HepG2 (cell line): ENCODE measurements at regions not wholly inside any gene's neighbourhood (a gene's known extent, or its start where the extent isn't known, plus 50 kb on each side); places are given as distances from the start of the nearest gene placed in this dataset.

Experiments used
- ATAC-seq: fragments of 200-7000 bp; cut with Tn5 transposase; 3 replicates; pipeline ENCODE4 v1.9.1; 2020; ENCODE audit warnings: mild to moderate bottlenecking, moderate library complexity
- BruUV-seq: library from RNA; stranded (reverse); fragments of 400-500 nt; replicated peaks from 2 replicates; lab custom pipeline; 2021; lab: Mats Ljungman, UMichigan
- CTCF ChIA-PET: fragments of 300-600 bp; formaldehyde crosslinking; extraction: SDS; loops from one replicate; lab custom pipeline; 2021; ENCODE audit warnings: low total read pairs, inconsistent platforms, low intra/inter-chr PET ratio; lab: Yijun Ruan, JAX
- POLR2A ChIA-PET: fragments of 350-600 bp; sonication (Branson Sonifier 250); formaldehyde crosslinking; loops from one replicate; lab custom pipeline; 2020; ENCODE audit warnings: antibody characterized with exemption, inconsistent platforms; lab: Yijun Ruan, JAX
- DNase-seq: peaks from one replicate; pipeline ENCODE4 v3.0.0-alpha.2; 2015; ENCODE audit warnings: low spot score
- FAIRE-seq: peaks from 3 replicates; lab custom pipeline; 2011; peaks lifted over from hg19 to GRCh38; lab: Jason Lieb, UNC
- H2AFZ ChIP-seq: one replicate; pipeline ENCODE4 v1.6.1; 2011; ENCODE audit warnings: low read length, inconsistent platforms
- H3K27ac ChIP-seq: fragments of 300-600 bp; 3 replicates; pipeline ENCODE4 v1.8.0; 2011; ENCODE audit warnings: mixed run types, mild to moderate bottlenecking, mixed read lengths, low read length, inconsistent platforms; ENCODE audit not compliant: insufficient read depth; ENCODE audit errors: extremely low read length
- H3K27me3 ChIP-seq, 2 experiments: fragments of 200-600 bp in 1 of 2; 2 replicates in 1 of 2; 3 replicates in 1 of 2; pipeline versions ENCODE4 v1.6.0 to v1.8.0; 2011; ENCODE audit warnings: low read length in 2 of 2, mild to moderate bottlenecking in 2 of 2, moderate library complexity in 2 of 2, inconsistent platforms in 1 of 2; ENCODE audit not compliant: insufficient read depth in 2 of 2, control insufficient read depth in 1 of 2
- H3K36me3 ChIP-seq, 2 experiments: fragments of 200-600 bp in 1 of 2; replicated peaks in 1 of 2; 2 replicates in 1 of 2; 3 replicates in 1 of 2; pipeline versions ENCODE4 v1.5.1 to v1.8.0; 2011; ENCODE audit warnings: low read length in 2 of 2, inconsistent platforms in 1 of 2; ENCODE audit not compliant: insufficient read depth in 2 of 2, control insufficient read depth in 1 of 2
- H3K4me1 ChIP-seq: 2 replicates; pipeline ENCODE4 v1.5.1; 2012; ENCODE audit warnings: low read length, inconsistent platforms; ENCODE audit not compliant: insufficient read depth
- H3K4me2 ChIP-seq: 2 replicates; pipeline ENCODE4 v1.6.0; 2011; ENCODE audit warnings: low read depth, low read length, inconsistent platforms
- H3K4me3 ChIP-seq, 3 experiments: fragments of 200-600 bp in 1 of 3; sonication (generic), shearing (Covaris generic) in 1 of 3; replicated peaks in 1 of 3; 2 replicates each; pipeline ENCODE4 v1.5.1; 2011 to 2016; ENCODE audit warnings: low read length in 3 of 3, inconsistent platforms in 2 of 3, low read depth in 2 of 3, mild to moderate bottlenecking in 2 of 3, control low read depth in 1 of 3, mixed read lengths in 1 of 3; ENCODE audit not compliant: insufficient read depth in 1 of 3
- H3K79me2 ChIP-seq: one replicate; pipeline ENCODE4 v1.6.1; 2011; ENCODE audit warnings: low read length, inconsistent platforms; ENCODE audit not compliant: insufficient read depth
- H3K9ac ChIP-seq: 2 replicates; pipeline ENCODE4 v1.6.0; 2011; ENCODE audit warnings: mild to moderate bottlenecking, low read depth, low read length, inconsistent platforms; ENCODE audit not compliant: insufficient read depth
- H3K9me3 ChIP-seq: 2 replicates; pipeline ENCODE4 v1.5.1; 2012; ENCODE audit warnings: mild to moderate bottlenecking, low read length
- H4K20me1 ChIP-seq: 2 replicates; pipeline ENCODE4 v1.6.0; 2011; ENCODE audit warnings: inconsistent platforms, mild to moderate bottlenecking, low read length, moderate library complexity; ENCODE audit not compliant: insufficient read depth
- BORCS8-MEF2B ChIP-seq: sonication (generic); formaldehyde crosslinking; IDR thresholded peaks from 2 replicates; pipeline ENCODE4 v1.8.0; 2022; ENCODE audit warnings: mild to moderate bottlenecking, missing genetic modification reagents
- ELF3 ChIP-seq: IDR thresholded peaks from 2 replicates; pipeline ENCODE4 v1.6.1; 2016; ENCODE audit warnings: missing genetic modification reagents, missing compliant biosample characterization
- ELF4 ChIP-seq: sonication (generic); formaldehyde crosslinking; IDR thresholded peaks from 2 replicates; pipeline ENCODE4 v1.5.0; 2020; ENCODE audit warnings: missing genetic modification reagents, mild to moderate bottlenecking, moderate library complexity, borderline replicate concordance
- FOXM1 ChIP-seq: sonication (generic); formaldehyde crosslinking; IDR thresholded peaks from 2 replicates; pipeline ENCODE4 v1.5.0; 2020; ENCODE audit warnings: missing genetic modification reagents
- GTF2F1 ChIP-seq: fragments of 150-350 bp; IDR thresholded peaks from 2 replicates; pipeline ENCODE4 v1.6.1; 2014; ENCODE audit warnings: low read length
- HDAC6 ChIP-seq: fragments of 200-600 bp; sonication (generic); IDR thresholded peaks from 2 replicates; pipeline ENCODE4 v1.7.0; 2017; ENCODE audit warnings: mild to moderate bottlenecking, antibody characterized with exemption, low read length, low read depth
- KDM1A ChIP-seq: IDR thresholded peaks from 2 replicates; pipeline ENCODE4 v1.6.1; 2016; ENCODE audit warnings: missing compliant biosample characterization
- KLF6 ChIP-seq: IDR thresholded peaks from 2 replicates; pipeline ENCODE4 v1.8.0; 2016; ENCODE audit warnings: missing biosample characterization, missing genetic modification reagents
- LCORL ChIP-seq, 2 experiments: fragments of 450-650 bp in 1 of 2; sonication (generic) in 1 of 2; formaldehyde crosslinking in 1 of 2; IDR thresholded peaks; 2 replicates each; pipeline versions ENCODE4 v1.5.0 to v1.6.1; 2017 to 2020; ENCODE audit warnings: antibody characterized with exemption in 1 of 2, missing genetic modification reagents in 1 of 2
- TARDBP ChIP-seq: sonication (generic); formaldehyde crosslinking; IDR thresholded peaks from 2 replicates; pipeline ENCODE4 v1.8.0; 2022; ENCODE audit warnings: mild to moderate bottlenecking, missing genetic modification reagents
- ZNF274 ChIP-seq: sonication (generic); formaldehyde crosslinking; IDR thresholded peaks from 2 replicates; pipeline ENCODE4 v1.5.1; 2020; ENCODE audit warnings: mild to moderate bottlenecking, missing genetic modification reagents
- ZNF282 ChIP-seq: fragments of 450-650 bp; IDR thresholded peaks from 2 replicates; pipeline ENCODE4 v1.6.1; 2018; ENCODE audit not compliant: partially characterized antibody
- ZNF724P ChIP-seq: sonication (generic); formaldehyde crosslinking; IDR thresholded peaks from 2 replicates; pipeline ENCODE4 v1.8.0; 2022; ENCODE audit warnings: missing genetic modification reagents, borderline replicate concordance
- ZNF773 ChIP-seq: sonication (generic); formaldehyde crosslinking; IDR thresholded peaks from 2 replicates; pipeline ENCODE4 v1.4.0; 2020; ENCODE audit warnings: missing genetic modification reagents, borderline replicate concordance
- ZSCAN9 ChIP-seq: IDR thresholded peaks from 2 replicates; pipeline ENCODE4 v1.6.1; 2016; ENCODE audit warnings: borderline replicate concordance
- WGBS: methylation state at CpG from one replicate; pipeline ENCODE4 v1.1.6; 2017; ENCODE audit warnings: low lambda C conversion rate; 5-methylcytosine and 5-hydroxymethylcytosine counted together
- in situ Hi-C: cut with HindIII; loops from 2 replicates; pipeline ENCODE4 v1.10.0; 2017; ENCODE audit warnings: low pct_unique_long_range_greater_than_20kb; ENCODE audit not compliant: extremely low pct_ligation_motif_present
- intact Hi-C: fragments of 100-400 bp; cut with micrococcal nuclease; formaldehyde crosslinking; loops from one replicate; pipeline ENCODE4 v1.10.0; 2022; ENCODE audit not compliant: unreplicated experiment
- TF ChIP-seq, protein P1 (sequence below), 2 experiments: sonication (generic) in 1 of 2; formaldehyde crosslinking in 1 of 2; IDR thresholded peaks; 2 replicates each; pipeline versions ENCODE4 v1.5.1 to v1.6.1; 2011 to 2020; ENCODE audit warnings: borderline replicate concordance in 1 of 2, low read depth in 1 of 2, low read length in 1 of 2, mild to moderate bottlenecking in 1 of 2, missing genetic modification reagents in 1 of 2, moderate library complexity in 1 of 2
- TF ChIP-seq, protein P2 (sequence below): sonication (generic); formaldehyde crosslinking; IDR thresholded peaks from 2 replicates; pipeline ENCODE4 v1.4.0; 2020; ENCODE audit warnings: missing genetic modification reagents, low read depth, mild to moderate bottlenecking, borderline replicate concordance
- TF ChIP-seq, protein P3 (sequence below): fragments of 450-650 bp; IDR thresholded peaks from 2 replicates; pipeline ENCODE4 v1.6.1; 2017
- TF ChIP-seq, protein P4 (sequence below): sonication (generic); formaldehyde crosslinking; IDR thresholded peaks from 2 replicates; pipeline ENCODE4 v1.4.0; 2020; ENCODE audit warnings: missing genetic modification reagents

DNA sequence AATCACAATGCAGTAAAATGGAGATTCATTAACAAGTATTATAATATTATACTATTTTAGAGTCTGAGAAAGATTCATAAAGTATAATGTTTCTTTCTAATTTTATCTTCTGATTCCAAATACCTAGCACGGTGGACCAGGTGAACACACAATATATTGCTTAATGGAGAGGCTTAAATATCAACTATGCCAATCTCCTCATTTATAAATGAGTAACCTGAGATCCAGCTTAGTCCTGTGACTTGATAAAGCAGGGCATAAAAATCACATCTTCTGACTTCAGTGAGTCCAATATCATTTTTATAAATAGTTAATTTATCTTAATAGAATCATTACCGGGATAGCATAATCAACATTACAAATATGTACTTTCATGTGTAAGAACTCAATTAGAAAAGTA, 144.4 kb upstream of the GJE1 start:
- POLR2A ChIA-PET = no interaction called here
- WGBS = 38% methylated on average over 2 of the region's 2 CpGs
- H3K27me3 ChIP-seq = no peaks in the 10 kb centered on the region
- no peaks in the 10 kb centered on the region for H3K36me3 ChIP-seq
- ATAC-seq = no peak
- no peak overlapping the region for H3K27ac ChIP-seq
- in situ Hi-C loops = loop anchor here (10.0 kb wide), 2 partner anchors 126 to 216 kb away; no protein-coding TSS in a partner anchor
- H3K79me2 ChIP-seq = no peaks in the 10 kb centered on the region
- H3K4me2 ChIP-seq = no peak overlapping the region
- no TSS peak for BruUV-seq
- CTCF ChIA-PET = interaction anchor here (1.4 to 2.7 kb wide), 2 partner anchors 124 to 219 kb away, joined by 13 to 30 read pairs; no protein-coding TSS in a partner anchor
- intact Hi-C loops = no loop called here
- TF ChIP-seq, protein P1, sequence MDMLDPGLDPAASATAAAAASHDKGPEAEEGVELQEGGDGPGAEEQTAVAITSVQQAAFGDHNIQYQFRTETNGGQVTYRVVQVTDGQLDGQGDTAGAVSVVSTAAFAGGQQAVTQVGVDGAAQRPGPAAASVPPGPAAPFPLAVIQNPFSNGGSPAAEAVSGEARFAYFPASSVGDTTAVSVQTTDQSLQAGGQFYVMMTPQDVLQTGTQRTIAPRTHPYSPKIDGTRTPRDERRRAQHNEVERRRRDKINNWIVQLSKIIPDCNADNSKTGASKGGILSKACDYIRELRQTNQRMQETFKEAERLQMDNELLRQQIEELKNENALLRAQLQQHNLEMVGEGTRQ (IDR thresholded peaks at IDR 0.05; ENCODE audit: low read depth, low read length) = no peak
- TF ChIP-seq, protein P1 (CRISPR knock-in tag; IDR thresholded peaks at IDR 0.05; ENCODE audit: borderline replicate concordance) = no peak
- no peak for TF ChIP-seq LCORL (IDR thresholded peaks at IDR 0.05)
- TF ChIP-seq LCORL (CRISPR knock-in tag; IDR thresholded peaks at IDR 0.05) = no peak
- TF ChIP-seq, protein P2, sequence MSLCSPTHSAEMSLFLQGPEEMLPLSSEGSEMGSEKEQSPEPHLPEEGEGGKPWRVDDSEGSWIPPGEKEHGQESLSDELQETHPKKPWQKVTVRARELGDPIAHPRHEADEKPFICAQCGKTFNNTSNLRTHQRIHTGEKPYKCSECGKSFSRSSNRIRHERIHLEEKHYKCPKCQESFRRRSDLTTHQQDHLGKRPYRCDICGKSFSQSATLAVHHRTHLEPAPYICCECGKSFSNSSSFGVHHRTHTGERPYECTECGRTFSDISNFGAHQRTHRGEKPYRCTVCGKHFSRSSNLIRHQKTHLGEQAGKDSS (CRISPR knock-in tag) = no peak
- TF ChIP-seq BORCS8-MEF2B (CRISPR knock-in tag) = no peak
- TF ChIP-seq, protein P3, sequence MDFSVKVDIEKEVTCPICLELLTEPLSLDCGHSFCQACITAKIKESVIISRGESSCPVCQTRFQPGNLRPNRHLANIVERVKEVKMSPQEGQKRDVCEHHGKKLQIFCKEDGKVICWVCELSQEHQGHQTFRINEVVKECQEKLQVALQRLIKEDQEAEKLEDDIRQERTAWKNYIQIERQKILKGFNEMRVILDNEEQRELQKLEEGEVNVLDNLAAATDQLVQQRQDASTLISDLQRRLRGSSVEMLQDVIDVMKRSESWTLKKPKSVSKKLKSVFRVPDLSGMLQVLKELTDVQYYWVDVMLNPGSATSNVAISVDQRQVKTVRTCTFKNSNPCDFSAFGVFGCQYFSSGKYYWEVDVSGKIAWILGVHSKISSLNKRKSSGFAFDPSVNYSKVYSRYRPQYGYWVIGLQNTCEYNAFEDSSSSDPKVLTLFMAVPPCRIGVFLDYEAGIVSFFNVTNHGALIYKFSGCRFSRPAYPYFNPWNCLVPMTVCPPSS = no peak
- no peak for TF ChIP-seq GTF2F1
- TF ChIP-seq, protein P4, sequence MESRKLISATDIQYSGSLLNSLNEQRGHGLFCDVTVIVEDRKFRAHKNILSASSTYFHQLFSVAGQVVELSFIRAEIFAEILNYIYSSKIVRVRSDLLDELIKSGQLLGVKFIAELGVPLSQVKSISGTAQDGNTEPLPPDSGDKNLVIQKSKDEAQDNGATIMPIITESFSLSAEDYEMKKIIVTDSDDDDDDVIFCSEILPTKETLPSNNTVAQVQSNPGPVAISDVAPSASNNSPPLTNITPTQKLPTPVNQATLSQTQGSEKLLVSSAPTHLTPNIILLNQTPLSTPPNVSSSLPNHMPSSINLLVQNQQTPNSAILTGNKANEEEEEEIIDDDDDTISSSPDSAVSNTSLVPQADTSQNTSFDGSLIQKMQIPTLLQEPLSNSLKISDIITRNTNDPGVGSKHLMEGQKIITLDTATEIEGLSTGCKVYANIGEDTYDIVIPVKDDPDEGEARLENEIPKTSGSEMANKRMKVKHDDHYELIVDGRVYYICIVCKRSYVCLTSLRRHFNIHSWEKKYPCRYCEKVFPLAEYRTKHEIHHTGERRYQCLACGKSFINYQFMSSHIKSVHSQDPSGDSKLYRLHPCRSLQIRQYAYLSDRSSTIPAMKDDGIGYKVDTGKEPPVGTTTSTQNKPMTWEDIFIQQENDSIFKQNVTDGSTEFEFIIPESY (CRISPR knock-in tag) = no peak
- no peak for TF ChIP-seq TARDBP (CRISPR knock-in tag)
- no peak for TF ChIP-seq ELF4 (CRISPR knock-in tag)
- TF ChIP-seq KDM1A (CRISPR knock-in tag) = no peak
- no peak for TF ChIP-seq KLF6 (CRISPR knock-in tag)
- no peak for TF ChIP-seq ZSCAN9 (CRISPR knock-in tag)
- no peak for TF ChIP-seq ZNF724P
- no peak for TF ChIP-seq ELF3 (CRISPR knock-in tag)
- no peak for TF ChIP-seq ZNF773 (CRISPR knock-in tag)
- no peak for TF ChIP-seq HDAC6
- TF ChIP-seq ZNF282 = no peak
- no peak for TF ChIP-seq FOXM1
- no peak for TF ChIP-seq ZNF274 (CRISPR knock-in tag)
- H2AFZ ChIP-seq = no peak overlapping the region
- H3K4me1 ChIP-seq = no peaks in the 10 kb centered on the region
- DNase-seq = no peak
- no peak overlapping the region for H3K4me3 ChIP-seq
- no peaks in the 10 kb centered on the region for H3K9me3 ChIP-seq
- H4K20me1 ChIP-seq = no peaks in the 10 kb centered on the region
- no peak overlapping the region for H3K9ac ChIP-seq
- FAIRE-seq = no peak
